RWPE1 (cell line): ENCODE measurements at regions not wholly inside any gene's neighbourhood (a gene's known extent, or its start where the extent isn't known, plus 50 kb on each side); places are given as distances from the start of the nearest gene placed in this dataset.

Experiments used
- CTCF ChIA-PET: fragments of 350-600 bp; sonication (Branson Sonifier 250); formaldehyde crosslinking; extraction: SDS; loops from one replicate; lab custom pipeline; 2021; lab: Yijun Ruan, JAX
- POLR2A ChIA-PET: fragments of 400-600 bp; formaldehyde crosslinking; extraction: SDS; loops from one replicate; lab custom pipeline; 2020; ENCODE audit warnings: antibody characterized with exemption; ENCODE audit not compliant: low non-redundant PET; lab: Yijun Ruan, JAX
- DNase-seq: peaks from one replicate; pipeline ENCODE4 v3.0.0; 2012; ENCODE audit warnings: low spot score
- H3K27ac ChIP-seq: fragments of 450-650 bp; 2 replicates; pipeline ENCODE4 v1.5.1; 2017
- CTCF ChIP-seq: fragments of 450-650 bp; conservative IDR thresholded peaks from 2 replicates; pipeline ENCODE4 v1.5.1; 2017; ENCODE audit warnings: low read depth, mild to moderate bottlenecking

GRCh38 chr2:15839426-15840124 is 100.8 kb upstream of the MYCN start:
- DNase-seq = no peak
- POLR2A ChIA-PET = no interaction called here
- CTCF ChIA-PET = interaction anchor here (1.1 kb wide), 1 partner anchor 773 kb away, joined by 3 read pairs; no protein-coding TSS in a partner anchor
- H3K27ac ChIP-seq = no peak overlapping the region
- no peak for TF ChIP-seq CTCF

GRCh38 chr2:15840148-15840547 is 100.2 kb upstream of the MYCN start:
- no peak for TF ChIP-seq CTCF
- H3K27ac ChIP-seq = no peak overlapping the region
- peak; percentile 63 for DNase-seq
- CTCF ChIA-PET = no interaction called here
- POLR2A ChIA-PET = no interaction called here

GRCh38 chr2:15840969-15841368 is 99.4 kb upstream of the MYCN start:
- no peak for TF ChIP-seq CTCF
- CTCF ChIA-PET = no interaction called here
- POLR2A ChIA-PET = no interaction called here
- no peak overlapping the region for H3K27ac ChIP-seq
- no peak for DNase-seq

GRCh38 chr2:15841776-15842560 is 98.4 kb upstream of the MYCN start:
- TF ChIP-seq CTCF = no peak
- ChIA-PET POLR2A (no interaction called here), CTCF (interaction anchor here (0.6 kb wide), 1 partner anchor 248 kb away, joined by 3 read pairs; no protein-coding TSS in a partner anchor)
- no peak overlapping the region for H3K27ac ChIP-seq
- no peak for DNase-seq

GRCh38 chr2:15842758-15843666 is 97.3 kb upstream of the MYCN start:
- POLR2A ChIA-PET = no interaction called here
- H3K27ac ChIP-seq = no peak overlapping the region
- CTCF ChIA-PET = no interaction called here
- no peak for TF ChIP-seq CTCF
- no peak for DNase-seq
